Thoracic aorta (tissue), 2 donors: ENCODE measurements at regions not wholly inside any gene's neighbourhood (a gene's known extent, or its start where the extent isn't known, plus 50 kb on each side); places are given as distances from the start of the nearest gene placed in this dataset.

Experiments
- ATAC-seq: fragments of 150-250 bp; one replicate; pipeline ENCODE4 v1.8.0; 2017; ENCODE audit warnings: low read depth; ENCODE audit not compliant: insufficient number of reproducible peaks, low FRiP score
- DNase-seq: peaks from one replicate; pipeline ENCODE4 v3.0.0-alpha.2; 2020; ENCODE audit warnings: low spot score
- H3K27ac ChIP-seq, 2 donors: fragments of 200-600 bp; sonication (generic); 1 replicate in 1 of 2; 2 replicates in 1 of 2; pipeline ENCODE4 v1.5.1; 2016; ENCODE audit warnings: mild to moderate bottlenecking in 2 of 2, moderate library complexity in 2 of 2
- H3K27me3 ChIP-seq: fragments of 200-600 bp; sonication (generic); replicated peaks from 2 replicates; pipeline ENCODE4 v1.6.0; 2016; ENCODE audit warnings: mild to moderate bottlenecking; ENCODE audit not compliant: insufficient read depth
- H3K36me3 ChIP-seq: fragments of 200-600 bp; sonication (generic); one replicate; pipeline ENCODE4 v1.5.1; 2016
- H3K4me1 ChIP-seq, 2 donors: fragments of 200-600 bp; sonication (generic); 1 replicate in 1 of 2; 2 replicates in 1 of 2; pipeline versions ENCODE4 v1.5.1 to v1.6.0; 2016; ENCODE audit warnings: low read depth in 2 of 2, mild to moderate bottlenecking in 1 of 2; ENCODE audit not compliant: control insufficient read depth in 1 of 2
- H3K4me3 ChIP-seq: fragments of 200-600 bp; sonication (generic); 2 replicates; pipeline ENCODE4 v1.5.1; 2016; ENCODE audit warnings: mild to moderate bottlenecking
- H3K9me3 ChIP-seq: fragments of 200-600 bp; sonication (generic); 2 replicates; pipeline ENCODE4 v1.5.1; 2016
- TF ChIP-seq, protein P1 (sequence below): fragments of 200-600 bp; sonication (generic); IDR thresholded peaks from one replicate; pipeline ENCODE4 v1.5.1; 2019; ENCODE audit warnings: antibody characterized with exemption

GRCh38 chr10:130745821-130746220 lies 565.7 kb downstream of the TCERG1L start:
- H3K27me3 ChIP-seq: no peaks in the 10 kb centered on the region
- no peak overlapping the region for H3K27ac ChIP-seq
- H3K4me1 ChIP-seq: no peaks in the 10 kb centered on the region
- H3K36me3 ChIP-seq: no peaks in the 10 kb centered on the region
- TF ChIP-seq, protein P1, sequence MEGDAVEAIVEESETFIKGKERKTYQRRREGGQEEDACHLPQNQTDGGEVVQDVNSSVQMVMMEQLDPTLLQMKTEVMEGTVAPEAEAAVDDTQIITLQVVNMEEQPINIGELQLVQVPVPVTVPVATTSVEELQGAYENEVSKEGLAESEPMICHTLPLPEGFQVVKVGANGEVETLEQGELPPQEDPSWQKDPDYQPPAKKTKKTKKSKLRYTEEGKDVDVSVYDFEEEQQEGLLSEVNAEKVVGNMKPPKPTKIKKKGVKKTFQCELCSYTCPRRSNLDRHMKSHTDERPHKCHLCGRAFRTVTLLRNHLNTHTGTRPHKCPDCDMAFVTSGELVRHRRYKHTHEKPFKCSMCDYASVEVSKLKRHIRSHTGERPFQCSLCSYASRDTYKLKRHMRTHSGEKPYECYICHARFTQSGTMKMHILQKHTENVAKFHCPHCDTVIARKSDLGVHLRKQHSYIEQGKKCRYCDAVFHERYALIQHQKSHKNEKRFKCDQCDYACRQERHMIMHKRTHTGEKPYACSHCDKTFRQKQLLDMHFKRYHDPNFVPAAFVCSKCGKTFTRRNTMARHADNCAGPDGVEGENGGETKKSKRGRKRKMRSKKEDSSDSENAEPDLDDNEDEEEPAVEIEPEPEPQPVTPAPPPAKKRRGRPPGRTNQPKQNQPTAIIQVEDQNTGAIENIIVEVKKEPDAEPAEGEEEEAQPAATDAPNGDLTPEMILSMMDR: no peak
- DNase-seq (no peak), ATAC-seq (no peak)
- no peak overlapping the region for H3K4me3 ChIP-seq
- H3K9me3 ChIP-seq: no peaks in the 10 kb centered on the region

DNA sequence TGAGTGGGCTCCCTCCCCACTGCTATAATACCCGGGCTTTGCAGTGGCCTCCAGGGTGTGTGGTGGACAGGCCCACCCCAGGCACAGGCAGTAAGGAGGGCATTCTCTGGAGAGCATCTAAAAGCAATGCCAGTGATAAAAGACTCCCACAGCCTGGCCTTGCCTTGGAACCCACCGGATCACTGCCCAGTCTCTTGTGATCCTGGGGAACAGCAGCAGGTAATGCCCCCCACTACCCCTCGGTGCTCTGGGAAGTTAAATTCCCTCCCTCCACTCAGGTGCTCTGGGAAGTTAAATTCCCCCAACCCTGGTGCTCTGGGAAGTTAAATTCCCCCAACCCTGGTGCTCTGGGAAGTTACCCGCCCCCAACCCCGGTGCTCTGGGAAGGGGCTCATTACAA lies 565.2 kb downstream of the TCERG1L start:
- H3K27ac ChIP-seq: no peak overlapping the region
- H3K4me1 ChIP-seq: no peaks in the 10 kb centered on the region
- no peaks in the 10 kb centered on the region for H3K36me3 ChIP-seq
- H3K9me3 ChIP-seq: no peaks in the 10 kb centered on the region
- TF ChIP-seq, protein P1: no peak
- no peaks in the 10 kb centered on the region for H3K27me3 ChIP-seq
- ATAC-seq: no peak
- DNase-seq: no peak
- H3K4me3 ChIP-seq: no peak overlapping the region

DNA sequence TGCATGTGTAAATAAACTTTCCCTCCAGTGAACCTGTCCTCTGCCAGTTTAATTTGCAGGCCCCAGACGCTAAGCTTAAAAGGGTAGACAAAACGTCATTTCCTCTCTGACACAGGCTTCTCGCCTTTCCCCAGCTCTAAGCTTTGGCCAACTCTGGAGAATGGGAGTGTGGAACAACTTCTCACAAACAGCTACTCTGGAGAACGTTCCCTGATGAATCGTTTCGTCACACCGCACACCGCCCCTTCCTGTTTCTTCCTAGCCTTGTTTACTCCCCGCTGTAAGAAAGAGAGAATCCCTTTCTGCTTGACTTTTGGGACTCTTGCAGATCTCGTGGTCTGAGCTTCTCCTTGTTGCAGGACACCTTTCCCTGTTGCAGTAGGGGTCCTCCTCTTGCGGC lies 564.2 kb downstream of the TCERG1L start:
- ATAC-seq (no peak), DNase-seq (no peak)
- Histone ChIP-seq H3K4me3 (no peak overlapping the region), H3K27ac (no peak overlapping the region), H3K9me3 (no peaks in the 10 kb centered on the region), H3K36me3 (no peaks in the 10 kb centered on the region), H3K27me3 (no peaks in the 10 kb centered on the region), H3K4me1 (no peaks in the 10 kb centered on the region)
- TF ChIP-seq, protein P1: no peak

GRCh38 chr10:130747946-130748345 lies 563.6 kb downstream of the TCERG1L start:
- H3K9me3 ChIP-seq: no peaks in the 10 kb centered on the region
- no peaks in the 10 kb centered on the region for H3K36me3 ChIP-seq
- TF ChIP-seq, protein P1: no peak
- DNase-seq (no peak), ATAC-seq (no peak)
- no peaks in the 10 kb centered on the region for H3K27me3 ChIP-seq
- H3K27ac ChIP-seq: no peak overlapping the region
- H3K4me1 ChIP-seq: no peaks in the 10 kb centered on the region
- H3K4me3 ChIP-seq: no peak overlapping the region

- ATAC-seq: no peak
- no peak overlapping the region for H3K27ac ChIP-seq
- H3K4me1 ChIP-seq: no peaks in the 10 kb centered on the region
- no peaks in the 10 kb centered on the region for H3K36me3 ChIP-seq
- no peaks in the 10 kb centered on the region for H3K9me3 ChIP-seq
- TF ChIP-seq, protein P1: no peak
- H3K4me3 ChIP-seq: no peak overlapping the region
- no peak for DNase-seq
- H3K27me3 ChIP-seq: no peaks in the 10 kb centered on the region
Measured at GRCh38 chr10:130748409-130749057, 563.0 kb downstream of the TCERG1L start.
